DND-41 (cell line): ENCODE measurements at regions not wholly inside any gene's neighbourhood (a gene's known extent, or its start where the extent isn't known, plus 50 kb on each side); places are given as distances from the start of the nearest gene placed in this dataset.

Source experiments
- EZH2 ChIP-seq: IDR thresholded peaks from 3 replicates; pipeline ENCODE4 v1.6.1; 2012; ENCODE audit warnings: borderline replicate concordance, low read depth, mild to moderate bottlenecking, moderate library complexity, low read length, inconsistent platforms; ENCODE audit not compliant: severe bottlenecking
- TF ChIP-seq, protein P1 (sequence below): IDR thresholded peaks from 2 replicates; pipeline ENCODE4 v1.5.1; 2012; ENCODE audit warnings: borderline replicate concordance, low read length, moderate library complexity, mild to moderate bottlenecking; ENCODE audit not compliant: poor library complexity, severe bottlenecking; ENCODE audit errors: extremely low read depth

DNA sequence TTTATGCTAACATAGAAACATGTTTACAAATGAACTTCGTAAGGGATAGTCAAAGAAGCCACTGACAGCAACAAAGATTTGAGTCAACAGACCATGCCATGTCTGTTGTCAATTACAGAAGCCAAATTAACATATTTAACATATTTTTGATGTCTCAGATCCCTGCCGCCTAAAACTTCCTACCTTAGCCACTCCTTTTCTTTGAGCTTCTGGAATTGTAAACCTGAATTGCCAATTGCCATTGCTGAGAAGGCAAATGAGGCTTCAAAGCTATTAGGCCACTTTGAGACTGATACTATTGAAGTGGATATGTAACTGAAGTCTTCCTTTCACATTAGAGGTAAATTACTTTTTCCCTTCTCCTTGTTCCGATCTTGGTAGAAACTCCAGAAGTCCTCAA lies 66.0 kb upstream of the DSEL start:
- TF ChIP-seq, protein P1, sequence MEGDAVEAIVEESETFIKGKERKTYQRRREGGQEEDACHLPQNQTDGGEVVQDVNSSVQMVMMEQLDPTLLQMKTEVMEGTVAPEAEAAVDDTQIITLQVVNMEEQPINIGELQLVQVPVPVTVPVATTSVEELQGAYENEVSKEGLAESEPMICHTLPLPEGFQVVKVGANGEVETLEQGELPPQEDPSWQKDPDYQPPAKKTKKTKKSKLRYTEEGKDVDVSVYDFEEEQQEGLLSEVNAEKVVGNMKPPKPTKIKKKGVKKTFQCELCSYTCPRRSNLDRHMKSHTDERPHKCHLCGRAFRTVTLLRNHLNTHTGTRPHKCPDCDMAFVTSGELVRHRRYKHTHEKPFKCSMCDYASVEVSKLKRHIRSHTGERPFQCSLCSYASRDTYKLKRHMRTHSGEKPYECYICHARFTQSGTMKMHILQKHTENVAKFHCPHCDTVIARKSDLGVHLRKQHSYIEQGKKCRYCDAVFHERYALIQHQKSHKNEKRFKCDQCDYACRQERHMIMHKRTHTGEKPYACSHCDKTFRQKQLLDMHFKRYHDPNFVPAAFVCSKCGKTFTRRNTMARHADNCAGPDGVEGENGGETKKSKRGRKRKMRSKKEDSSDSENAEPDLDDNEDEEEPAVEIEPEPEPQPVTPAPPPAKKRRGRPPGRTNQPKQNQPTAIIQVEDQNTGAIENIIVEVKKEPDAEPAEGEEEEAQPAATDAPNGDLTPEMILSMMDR = no peak
- no peak for TF ChIP-seq EZH2
